ENCODE measurements at regions not wholly inside any gene's neighbourhood (a gene's known extent, or its start where the extent isn't known, plus 50 kb on each side); places are given as distances from the start of the nearest gene placed in this dataset.

DNA sequence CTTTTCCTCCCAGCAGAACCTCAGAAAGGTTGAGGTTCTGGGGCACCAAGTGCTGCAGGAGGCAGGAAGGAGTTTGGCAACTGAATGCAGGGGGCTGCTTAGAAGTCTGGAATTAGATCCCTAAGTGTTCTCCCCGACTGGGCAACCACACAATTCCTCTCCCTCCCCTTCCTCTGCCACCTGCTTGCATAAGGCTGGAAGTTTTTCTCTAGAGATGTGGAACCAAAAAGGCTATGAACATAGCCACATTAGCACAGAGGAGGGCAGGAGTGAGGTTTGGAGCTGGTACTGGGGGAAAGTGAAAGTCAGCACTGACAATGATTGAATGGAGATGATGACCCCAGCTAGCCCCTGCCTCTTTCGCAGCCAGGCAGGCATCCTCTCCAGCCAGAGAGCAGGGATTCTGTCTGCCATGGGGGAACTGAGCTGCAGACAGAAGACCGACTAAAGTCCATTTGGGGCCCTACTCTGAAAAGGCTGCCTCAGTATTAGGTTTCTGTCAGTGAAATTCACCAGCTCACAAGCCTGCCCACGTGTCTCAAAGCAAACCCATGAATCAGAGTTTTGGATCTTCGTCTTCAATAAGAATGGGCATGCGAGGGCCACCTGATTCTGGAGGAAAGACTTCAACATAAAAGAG, 87.9 kb upstream of the ITGA6 start:
- DNase-seq (ENCODE audit: low read depth) = no peak
- H3K4me3 ChIP-seq (ENCODE audit: low read depth, low read length) = no peak overlapping the region

DNA sequence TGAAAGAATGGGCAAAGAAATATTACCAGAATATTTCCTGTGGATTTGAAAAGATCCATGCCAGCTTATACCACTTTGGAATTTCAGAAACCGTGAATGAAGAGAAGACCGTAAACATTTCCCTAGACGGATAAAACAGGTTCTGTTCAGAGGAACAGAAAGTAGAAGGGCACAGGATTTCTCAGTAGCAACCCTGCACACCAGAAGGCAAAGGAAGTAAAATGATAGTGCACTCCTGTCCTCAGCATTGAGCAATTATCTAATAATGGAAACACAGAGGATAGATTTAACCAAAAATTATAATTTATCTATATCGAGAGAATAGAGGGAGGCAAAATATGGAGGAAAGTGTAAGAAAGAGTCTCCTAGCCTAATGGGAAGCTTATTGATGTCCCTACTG, 87.0 kb upstream of the ITGA6 start:
- DNase-seq (ENCODE audit: low read depth) = no peak
- H3K4me3 ChIP-seq (ENCODE audit: low read depth, low read length) = no peak overlapping the region

DNA sequence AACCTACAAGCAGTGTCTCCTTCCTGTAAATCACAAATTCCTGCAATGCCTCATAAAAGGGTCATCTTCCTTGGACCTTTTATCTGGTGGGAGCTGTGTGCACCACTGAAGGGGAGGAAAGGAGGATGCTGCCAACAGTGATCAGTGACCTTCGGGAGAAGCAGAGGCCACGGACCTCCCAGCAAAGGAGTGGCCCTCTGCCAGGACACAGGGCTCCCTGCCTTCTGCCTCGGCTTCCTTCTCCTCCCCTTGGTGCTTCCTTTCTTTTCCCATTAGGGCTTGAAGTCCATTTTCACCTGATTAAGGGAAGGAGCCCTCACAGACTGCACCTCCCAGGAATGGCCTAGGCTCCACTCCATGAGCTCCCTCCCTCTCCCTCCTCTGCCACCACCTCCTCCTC, 85.3 kb upstream of the ITGA6 start:
- DNase-seq (ENCODE audit: low read depth) = no peak
- H3K4me3 ChIP-seq (ENCODE audit: low read depth, low read length) = no peak overlapping the region

DNA sequence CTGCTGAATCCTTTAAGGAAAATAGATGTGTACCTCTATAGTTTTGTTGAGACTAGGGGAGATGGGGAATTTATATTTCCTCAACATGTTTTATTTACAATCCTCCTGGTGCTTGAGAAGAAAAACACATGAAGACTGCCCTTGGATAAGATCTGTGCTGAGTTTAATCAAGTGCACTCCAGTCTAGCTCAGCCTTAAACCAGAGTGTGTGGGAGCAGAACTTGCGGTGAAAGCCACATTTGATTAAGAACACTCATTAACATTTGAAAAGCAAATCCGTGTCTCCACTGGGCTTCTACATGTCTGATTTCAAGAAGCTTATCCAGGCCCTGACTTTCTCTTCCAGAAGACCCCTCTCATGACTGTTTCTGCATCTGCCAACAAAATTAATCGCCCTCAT, 84.8 kb upstream of the ITGA6 start:
- DNase-seq (ENCODE audit: low read depth) = no peak
- H3K4me3 ChIP-seq (ENCODE audit: low read depth, low read length) = no peak overlapping the region

DNA sequence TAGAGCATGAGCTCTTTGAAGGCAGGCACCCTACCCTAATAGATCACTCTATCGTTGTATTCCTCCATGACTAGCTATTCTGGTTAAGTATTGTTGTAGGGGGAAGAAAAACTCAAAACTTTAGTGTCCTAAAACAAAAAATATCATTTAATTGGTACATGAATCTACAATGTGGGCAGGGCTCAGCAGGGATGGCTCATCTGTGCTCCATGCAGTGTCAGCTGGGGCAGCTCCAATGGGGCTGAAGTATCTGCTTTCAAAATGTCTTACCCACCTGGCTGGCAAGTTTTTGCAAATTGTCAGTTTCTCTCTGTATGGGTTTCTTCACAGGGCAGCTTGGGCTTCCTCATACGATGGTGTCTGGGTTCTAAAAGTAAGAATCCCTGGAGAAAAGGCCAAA, 83.2 kb upstream of the ITGA6 start:
- H3K4me3 ChIP-seq (ENCODE audit: low read depth, low read length) = no peak overlapping the region
- DNase-seq (ENCODE audit: low read depth) = no peak

DNA sequence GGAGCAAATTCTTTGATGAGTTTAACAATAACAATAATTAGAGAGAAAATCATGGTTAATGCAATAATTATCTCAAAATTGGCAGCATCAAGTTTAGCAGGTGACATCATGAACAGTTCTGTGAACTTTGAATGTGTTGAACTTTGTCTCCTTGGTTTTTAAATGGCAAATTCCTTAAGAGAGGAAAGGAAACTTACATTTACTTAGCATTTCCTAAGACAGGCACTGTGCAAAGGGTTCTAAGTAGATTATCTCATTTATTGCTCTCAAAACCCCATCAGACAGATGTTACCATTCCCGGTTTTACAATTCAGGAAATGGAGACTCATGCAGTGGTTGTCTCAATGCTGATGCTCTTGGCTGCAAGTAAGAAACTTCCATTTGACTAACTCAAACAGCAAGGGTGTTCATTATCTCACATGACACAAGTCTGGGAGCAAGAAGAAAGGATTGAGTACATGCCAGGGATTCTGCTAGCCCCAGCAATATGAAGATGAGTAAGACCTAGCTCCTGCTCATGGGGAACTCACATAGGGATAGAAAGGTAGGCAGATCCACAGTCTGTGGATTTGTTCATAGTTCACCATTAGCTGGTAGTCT, 81.3 kb upstream of the ITGA6 start:
- H3K4me3 ChIP-seq (ENCODE audit: low read depth, low read length) = no peak overlapping the region
- DNase-seq (ENCODE audit: low read depth) = no peak

DNA sequence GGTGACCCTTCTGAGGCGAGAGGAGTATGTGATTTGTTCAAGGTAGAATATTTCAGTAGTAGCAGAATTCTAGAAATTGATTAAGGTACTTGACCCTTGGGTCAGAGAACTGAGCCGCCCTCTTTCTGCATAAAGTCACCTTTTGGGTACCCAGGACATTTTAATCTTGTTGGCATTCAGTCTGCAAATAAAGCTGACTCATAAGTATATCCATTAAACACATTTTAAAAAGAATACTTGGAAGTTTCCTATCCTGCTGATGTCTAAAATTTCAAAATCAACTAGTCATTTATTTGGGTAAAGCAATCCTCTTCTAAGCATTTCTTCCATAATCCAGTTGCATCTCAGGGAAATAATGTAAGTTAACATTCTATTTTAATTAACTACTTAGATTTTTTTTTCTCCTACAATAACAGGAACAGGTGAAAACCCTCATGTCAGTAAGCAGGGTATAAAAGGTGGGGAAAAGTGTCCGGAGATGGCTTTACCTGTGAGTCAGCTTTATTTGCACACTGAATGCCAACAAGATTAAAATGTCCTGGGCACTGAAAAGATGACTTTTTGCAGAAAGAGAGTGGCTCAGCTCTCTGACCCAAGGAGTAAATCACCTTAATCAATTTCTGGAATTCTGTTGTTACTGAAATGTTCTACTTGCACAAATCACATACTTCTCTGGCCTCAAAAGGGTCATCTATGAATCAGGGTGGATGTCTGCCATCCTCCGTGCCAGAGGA, 78.7 kb upstream of the ITGA6 start:
- DNase-seq (ENCODE audit: low read depth) = no peak
- H3K4me3 ChIP-seq (ENCODE audit: low read depth, low read length) = no peak overlapping the region

GRCh38 chr2:172350839-172351479, 76.4 kb upstream of the ITGA6 start:
- no peak overlapping the region for H3K4me3 ChIP-seq (ENCODE audit: low read depth, low read length)
- no peak for DNase-seq (ENCODE audit: low read depth)

DNA sequence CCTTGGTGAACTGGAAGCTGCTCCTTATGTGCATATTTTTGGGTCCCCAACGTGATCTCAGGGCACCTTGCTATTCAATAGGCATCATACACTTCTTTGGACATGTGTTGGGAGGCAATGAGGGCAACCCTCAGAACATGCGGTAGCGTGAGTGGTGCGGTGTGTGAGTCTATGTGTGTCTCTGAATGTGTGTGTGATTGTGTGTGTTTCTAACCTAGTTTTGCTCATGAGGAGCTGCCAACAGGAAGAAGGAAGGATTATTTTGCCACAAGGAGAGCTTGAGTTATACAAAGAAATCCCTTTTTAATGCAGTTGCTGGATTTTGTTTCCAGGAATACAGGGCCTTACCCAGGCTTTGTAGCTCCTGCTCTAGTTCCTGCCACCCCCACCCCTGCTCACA, 75.8 kb upstream of the ITGA6 start:
- no peak overlapping the region for H3K4me3 ChIP-seq (ENCODE audit: low read depth, low read length)
- no peak for DNase-seq (ENCODE audit: low read depth)

GRCh38 chr2:172354347-172354746, 73.0 kb upstream of the ITGA6 start:
- DNase-seq (ENCODE audit: low read depth) = no peak

DNA sequence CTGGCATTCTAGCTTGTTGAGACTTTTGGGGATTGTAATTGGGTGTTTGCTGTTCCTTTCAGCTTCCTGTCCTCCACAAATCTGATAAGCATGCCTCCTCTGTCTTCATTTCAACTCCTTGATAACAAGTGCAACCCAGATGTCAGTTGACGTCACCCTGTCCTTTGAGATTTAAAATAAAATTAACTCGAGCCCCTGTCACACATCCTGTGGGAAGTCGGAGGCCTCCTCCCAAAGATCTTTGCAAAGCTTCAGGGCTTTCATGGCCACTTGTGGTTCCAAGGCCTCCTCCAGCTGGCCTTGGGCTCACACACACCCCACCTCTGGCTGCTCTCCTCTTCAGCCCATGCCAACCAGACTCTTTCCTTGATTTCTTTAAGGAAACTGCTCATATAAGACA, 69.9 kb upstream of the ITGA6 start:
- no peak overlapping the region for H3K4me3 ChIP-seq (ENCODE audit: low read depth, low read length)
- no peak for DNase-seq (ENCODE audit: low read depth)

More at GRCh38 chr2:172354347-172354746, 73.0 kb upstream of the ITGA6 start:
- H3K4me3 ChIP-seq (ENCODE audit: low read depth, low read length) = no peak overlapping the region

GRCh38 chr2:172358691-172359556, 68.5 kb upstream of the ITGA6 start:
- no peak for DNase-seq (ENCODE audit: low read depth)
- no peak overlapping the region for H3K4me3 ChIP-seq (ENCODE audit: low read depth, low read length)

DNA sequence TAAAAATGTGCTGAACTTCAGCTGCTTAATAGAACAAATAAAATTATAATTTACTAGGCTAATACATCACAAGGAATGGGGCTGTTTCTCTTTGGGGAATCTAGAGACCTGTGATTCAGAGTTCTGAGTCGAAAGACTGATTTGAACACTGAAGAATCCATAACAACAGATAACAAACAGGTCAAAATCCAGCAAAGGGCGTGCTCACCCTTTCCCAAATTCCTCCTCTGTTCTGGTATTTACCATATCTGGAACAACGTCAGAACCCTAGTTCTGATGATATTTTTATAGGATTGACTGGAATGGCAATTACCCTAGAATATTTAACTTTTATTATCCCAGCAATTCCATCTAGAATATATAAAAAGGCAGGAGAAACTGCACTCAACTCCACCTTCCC, 66.0 kb upstream of the ITGA6 start:
- H3K4me3 ChIP-seq (ENCODE audit: low read depth, low read length) = no peak overlapping the region
- DNase-seq (ENCODE audit: low read depth) = no peak

GRCh38 chr2:172361840-172362239, 65.5 kb upstream of the ITGA6 start:
- H3K4me3 ChIP-seq (ENCODE audit: low read depth, low read length) = no peak overlapping the region

DNA sequence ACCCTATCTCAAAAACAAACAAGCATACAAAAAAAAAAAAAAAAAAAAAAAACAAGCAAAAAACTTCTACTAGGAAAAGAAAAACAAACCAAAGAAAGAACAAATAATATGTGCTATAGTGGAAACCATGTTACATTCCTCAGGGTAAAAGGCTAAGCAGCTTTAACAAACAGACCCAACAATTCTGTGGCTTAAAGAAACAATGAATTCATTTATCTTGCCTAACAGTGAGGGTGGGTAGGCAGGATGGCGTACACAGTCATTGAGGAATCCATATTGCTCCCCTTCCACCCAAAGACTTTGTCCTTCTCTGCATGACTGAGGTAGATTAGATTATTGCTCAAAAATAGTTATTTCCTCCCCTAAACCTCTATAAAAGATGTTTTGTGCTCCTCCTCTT, 63.1 kb upstream of the ITGA6 start:
- no peak for DNase-seq (ENCODE audit: low read depth)
- no peak overlapping the region for H3K4me3 ChIP-seq (ENCODE audit: low read depth, low read length)

More at GRCh38 chr2:172361840-172362239, 65.5 kb upstream of the ITGA6 start:
- DNase-seq (ENCODE audit: low read depth) = no peak

GRCh38 chr2:172366596-172367150, 60.7 kb upstream of the ITGA6 start:
- DNase-seq (ENCODE audit: low read depth) = no peak
- no peak overlapping the region for H3K4me3 ChIP-seq (ENCODE audit: low read depth, low read length)

- no peak for DNase-seq (ENCODE audit: low read depth)
- H3K4me3 ChIP-seq (ENCODE audit: low read depth, low read length) = no peak overlapping the region
These were observed 56.4 kb upstream of the ITGA6 start for GRCh38 chr2:172370821-172371455.

DNA sequence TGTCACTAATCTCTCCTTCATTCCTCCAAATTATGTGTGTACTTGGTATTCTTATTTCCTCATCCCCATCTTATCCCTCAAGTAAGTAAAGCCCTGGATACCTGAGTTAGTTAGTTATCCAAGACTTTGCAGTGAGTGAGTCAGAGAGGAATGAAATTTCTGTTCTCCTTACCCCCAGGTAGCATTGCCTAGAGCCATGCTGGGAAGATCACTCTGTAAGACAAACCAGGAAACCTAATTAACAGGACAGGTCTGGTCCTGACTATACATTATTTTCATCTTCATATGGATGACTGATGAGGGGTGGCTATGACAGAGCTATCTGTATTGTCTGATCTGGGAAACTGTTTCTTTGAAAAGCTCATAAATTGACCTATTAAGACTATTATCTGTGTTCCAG, 55.0 kb upstream of the ITGA6 start:
- DNase-seq (ENCODE audit: low read depth) = no peak

GRCh38 chr2:172373076-172373475, 54.3 kb upstream of the ITGA6 start:
- H3K4me3 ChIP-seq (ENCODE audit: low read depth, low read length) = no peak overlapping the region
- no peak for DNase-seq (ENCODE audit: low read depth)

More for the DNA sequence above, 55.0 kb upstream of the ITGA6 start:
- H3K4me3 ChIP-seq (ENCODE audit: low read depth, low read length) = no peak overlapping the region
